ENCODE measurements at regions not wholly inside any gene's neighbourhood (a gene's known extent, or its start where the extent isn't known, plus 50 kb on each side); places are given as distances from the start of the nearest gene placed in this dataset.

DNA sequence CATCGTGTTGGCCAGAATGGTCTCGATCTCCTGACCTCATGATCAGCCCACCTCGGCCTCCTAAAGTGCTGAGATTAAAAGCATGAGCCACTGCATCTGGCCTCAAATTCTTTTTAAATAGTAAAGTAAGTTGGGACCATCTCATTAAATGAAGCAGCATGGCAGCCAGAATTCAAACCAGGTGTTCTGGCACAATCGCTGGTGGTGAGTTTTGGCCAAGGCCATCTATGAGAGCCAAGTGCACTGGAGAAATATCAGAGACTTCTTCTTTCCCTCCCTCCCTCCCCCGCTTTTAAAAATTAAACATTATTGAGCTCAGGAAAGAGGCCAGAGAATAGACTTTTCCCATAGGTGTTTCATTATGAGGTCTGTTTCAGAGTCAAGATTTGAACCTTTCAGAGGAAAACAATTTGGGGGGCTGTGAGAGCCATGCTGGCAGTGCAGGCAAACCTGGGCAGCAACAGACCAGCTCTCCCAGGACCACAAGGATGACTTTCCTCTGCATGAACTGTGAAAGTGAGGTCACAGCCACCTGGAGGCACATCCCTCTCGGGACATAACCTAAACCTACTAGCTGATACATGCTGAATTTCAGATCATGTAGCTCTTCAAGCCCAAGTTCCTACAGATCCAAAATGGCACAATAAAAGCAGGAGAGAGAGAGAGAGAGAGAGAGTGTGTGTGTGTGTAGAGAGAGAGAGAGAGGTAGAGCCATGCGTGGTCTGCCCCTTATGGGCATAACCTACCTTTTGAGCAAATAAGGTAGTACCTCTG is 94.6 kb upstream of the DMRT1 start:
- TF ChIP-seq YY1 (IDR thresholded peaks at IDR 0.05; ENCODE audit: insufficient read depth, insufficient read length) = no peak
- no peak for TF ChIP-seq ZNF274 (IDR thresholded peaks at IDR 0.05; ENCODE audit: low read depth, low read length)
- TF ChIP-seq SUZ12 (IDR thresholded peaks at IDR 0.05; ENCODE audit: extremely low read depth, insufficient read depth, insufficient read length) = no peak

All from NT2/D1 (cell line).